K562 (cell line): ENCODE measurements at regions not wholly inside any gene's neighbourhood (a gene's known extent, or its start where the extent isn't known, plus 50 kb on each side); places are given as distances from the start of the nearest gene placed in this dataset.

Source experiments
- BDP1 ChIP-seq: IDR thresholded peaks from 3 replicates; pipeline ENCODE4 v1.6.1; 2011; ENCODE audit not compliant: insufficient read length, insufficient read depth
- FOS ChIP-seq: IDR thresholded peaks from 3 replicates; pipeline ENCODE4 v1.6.1; 2011; ENCODE audit not compliant: insufficient read length; ENCODE audit errors: extremely low read depth
- HDAC3 ChIP-seq: fragments of 450-650 bp; IDR thresholded peaks from 2 replicates; pipeline ENCODE4 v1.6.1; 2018; ENCODE audit warnings: borderline replicate concordance, mild to moderate bottlenecking, moderate library complexity; ENCODE audit not compliant: partially characterized antibody
- RFX1 ChIP-seq: fragments of 450-650 bp; IDR thresholded peaks from 2 replicates; pipeline ENCODE4 v1.6.1; 2016; ENCODE audit warnings: mild to moderate bottlenecking, moderate library complexity
- ZFX ChIP-seq: sonication (generic); formaldehyde crosslinking; IDR thresholded peaks from 2 replicates; pipeline ENCODE4 v1.8.0; 2022; ENCODE audit warnings: mild to moderate bottlenecking, missing genetic modification reagents, moderate library complexity
- ZNF551 ChIP-seq: fragments of 250-450 bp; sonication (Bioruptor Pico); IDR thresholded peaks from 2 replicates; pipeline ENCODE4 v1.5.0; 2021; ENCODE audit warnings: mild to moderate bottlenecking, moderate library complexity
- ZNF668 ChIP-seq: fragments of 250-450 bp; sonication (Bioruptor Pico); IDR thresholded peaks from 2 replicates; pipeline ENCODE4 v1.8.0; 2022; ENCODE audit warnings: mild to moderate bottlenecking, inconsistent platforms
- TF ChIP-seq, protein P1 (sequence below), 2 experiments: fragments of 450-650 bp in 1 of 2; sonication (generic) in 1 of 2; formaldehyde crosslinking in 1 of 2; IDR thresholded peaks; 2 replicates each; pipeline versions ENCODE4 v1.7.1 to v1.9.0; 2016 to 2022; ENCODE audit warnings: inconsistent platforms in 1 of 2, mild to moderate bottlenecking in 1 of 2, missing genetic modification reagents in 1 of 2
- TF ChIP-seq, protein P2 (sequence below): sonication (generic); formaldehyde crosslinking; IDR thresholded peaks from 2 replicates; pipeline ENCODE4 v1.8.0; 2022; ENCODE audit warnings: missing genetic modification reagents, mild to moderate bottlenecking, borderline replicate concordance

DNA sequence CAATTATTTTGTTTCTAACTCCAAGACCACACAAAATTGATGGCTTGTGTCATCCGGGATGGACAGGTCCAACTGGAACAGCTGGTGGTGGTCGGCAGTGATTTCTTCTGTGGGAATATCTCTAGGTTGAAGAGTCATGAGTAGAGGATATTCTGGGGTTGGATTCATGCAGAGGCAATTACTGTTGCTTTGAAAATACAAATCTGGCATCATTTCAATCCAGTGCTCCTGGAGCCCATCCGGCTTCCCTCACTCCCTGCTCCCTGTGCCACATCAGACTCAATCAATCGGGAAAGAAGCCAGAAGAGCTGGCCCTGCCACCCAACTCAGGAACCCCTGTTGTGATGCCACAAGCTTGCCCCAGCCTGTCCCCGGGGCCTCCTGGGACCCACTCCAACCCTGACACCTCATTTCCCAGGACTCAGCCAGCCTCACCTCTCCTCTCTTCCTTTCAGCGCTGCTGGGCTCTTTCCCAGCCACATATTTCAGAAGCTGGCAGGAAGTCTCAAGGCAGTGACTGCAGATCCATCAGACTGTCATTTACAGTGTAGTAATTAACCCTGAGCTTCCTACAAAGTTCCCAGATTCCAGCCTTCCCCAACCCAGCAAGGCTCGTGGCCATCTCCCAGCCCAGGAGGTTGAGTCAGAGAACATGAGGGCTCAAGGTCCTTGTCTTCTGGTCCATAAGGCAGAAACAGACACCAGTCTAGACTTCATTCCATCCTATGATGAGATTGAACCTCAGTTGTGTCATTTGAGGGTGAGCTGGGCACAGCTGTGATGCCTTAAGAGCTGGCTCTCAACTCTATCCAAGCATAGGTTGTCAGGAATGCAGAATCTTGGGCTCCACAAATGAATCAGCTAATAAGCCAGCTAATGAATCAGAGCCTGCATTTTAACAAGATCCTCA, 114.0 kb downstream of the FAM174B start (continued):
- TF ChIP-seq, protein P1, sequence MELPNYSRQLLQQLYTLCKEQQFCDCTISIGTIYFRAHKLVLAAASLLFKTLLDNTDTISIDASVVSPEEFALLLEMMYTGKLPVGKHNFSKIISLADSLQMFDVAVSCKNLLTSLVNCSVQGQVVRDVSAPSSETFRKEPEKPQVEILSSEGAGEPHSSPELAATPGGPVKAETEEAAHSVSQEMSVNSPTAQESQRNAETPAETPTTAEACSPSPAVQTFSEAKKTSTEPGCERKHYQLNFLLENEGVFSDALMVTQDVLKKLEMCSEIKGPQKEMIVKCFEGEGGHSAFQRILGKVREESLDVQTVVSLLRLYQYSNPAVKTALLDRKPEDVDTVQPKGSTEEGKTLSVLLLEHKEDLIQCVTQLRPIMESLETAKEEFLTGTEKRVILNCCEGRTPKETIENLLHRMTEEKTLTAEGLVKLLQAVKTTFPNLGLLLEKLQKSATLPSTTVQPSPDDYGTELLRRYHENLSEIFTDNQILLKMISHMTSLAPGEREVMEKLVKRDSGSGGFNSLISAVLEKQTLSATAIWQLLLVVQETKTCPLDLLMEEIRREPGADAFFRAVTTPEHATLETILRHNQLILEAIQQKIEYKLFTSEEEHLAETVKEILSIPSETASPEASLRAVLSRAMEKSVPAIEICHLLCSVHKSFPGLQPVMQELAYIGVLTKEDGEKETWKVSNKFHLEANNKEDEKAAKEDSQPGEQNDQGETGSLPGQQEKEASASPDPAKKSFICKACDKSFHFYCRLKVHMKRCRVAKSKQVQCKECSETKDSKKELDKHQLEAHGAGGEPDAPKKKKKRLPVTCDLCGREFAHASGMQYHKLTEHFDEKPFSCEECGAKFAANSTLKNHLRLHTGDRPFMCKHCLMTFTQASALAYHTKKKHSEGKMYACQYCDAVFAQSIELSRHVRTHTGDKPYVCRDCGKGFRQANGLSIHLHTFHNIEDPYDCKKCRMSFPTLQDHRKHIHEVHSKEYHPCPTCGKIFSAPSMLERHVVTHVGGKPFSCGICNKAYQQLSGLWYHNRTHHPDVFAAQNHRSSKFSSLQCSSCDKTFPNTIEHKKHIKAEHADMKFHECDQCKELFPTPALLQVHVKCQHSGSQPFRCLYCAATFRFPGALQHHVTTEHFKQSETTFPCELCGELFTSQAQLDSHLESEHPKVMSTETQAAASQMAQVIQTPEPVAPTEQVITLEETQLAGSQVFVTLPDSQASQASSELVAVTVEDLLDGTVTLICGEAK (IDR thresholded peaks at IDR 0.05): no peak
- TF ChIP-seq, protein P1 (CRISPR knock-in tag; IDR thresholded peaks at IDR 0.05): no peak
- TF ChIP-seq RFX1: no peak
- no peak for TF ChIP-seq HDAC3
- TF ChIP-seq ZNF668: no peak
- TF ChIP-seq, protein P2, sequence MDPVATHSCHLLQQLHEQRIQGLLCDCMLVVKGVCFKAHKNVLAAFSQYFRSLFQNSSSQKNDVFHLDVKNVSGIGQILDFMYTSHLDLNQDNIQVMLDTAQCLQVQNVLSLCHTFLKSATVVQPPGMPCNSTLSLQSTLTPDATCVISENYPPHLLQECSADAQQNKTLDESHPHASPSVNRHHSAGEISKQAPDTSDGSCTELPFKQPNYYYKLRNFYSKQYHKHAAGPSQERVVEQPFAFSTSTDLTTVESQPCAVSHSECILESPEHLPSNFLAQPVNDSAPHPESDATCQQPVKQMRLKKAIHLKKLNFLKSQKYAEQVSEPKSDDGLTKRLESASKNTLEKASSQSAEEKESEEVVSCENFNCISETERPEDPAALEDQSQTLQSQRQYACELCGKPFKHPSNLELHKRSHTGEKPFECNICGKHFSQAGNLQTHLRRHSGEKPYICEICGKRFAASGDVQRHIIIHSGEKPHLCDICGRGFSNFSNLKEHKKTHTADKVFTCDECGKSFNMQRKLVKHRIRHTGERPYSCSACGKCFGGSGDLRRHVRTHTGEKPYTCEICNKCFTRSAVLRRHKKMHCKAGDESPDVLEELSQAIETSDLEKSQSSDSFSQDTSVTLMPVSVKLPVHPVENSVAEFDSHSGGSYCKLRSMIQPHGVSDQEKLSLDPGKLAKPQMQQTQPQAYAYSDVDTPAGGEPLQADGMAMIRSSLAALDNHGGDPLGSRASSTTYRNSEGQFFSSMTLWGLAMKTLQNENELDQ (CRISPR knock-in tag): no peak
- no peak for TF ChIP-seq FOS
- TF ChIP-seq BDP1: no peak
- TF ChIP-seq ZNF551: no peak
- TF ChIP-seq ZFX (CRISPR knock-in tag): no peak
